DOHH2 (cell line): ENCODE measurements at regions not wholly inside any gene's neighbourhood (a gene's known extent, or its start where the extent isn't known, plus 50 kb on each side); places are given as distances from the start of the nearest gene placed in this dataset.
"Not testable (repeated sequence)": the region's sequence is repeated elsewhere in the genome, so short reads cannot be mapped to it uniquely, and the experiment has no call there.

Source experiments
- H3F3A ChIP-seq: fragments of 200-600 bp; sonication (generic), shearing (Covaris generic); 2 replicates; pipeline ENCODE4 v1.6.0; 2016; ENCODE audit warnings: antibody characterized with exemption, mild to moderate bottlenecking; ENCODE audit not compliant: control insufficient read depth, insufficient read depth
- H3K27ac ChIP-seq: fragments of 200-600 bp; sonication (generic); 2 replicates; pipeline ENCODE4 v1.5.1; 2014; ENCODE audit warnings: low read depth, mild to moderate bottlenecking, low read length, moderate library complexity
- H3K27me3 ChIP-seq: fragments of 200-600 bp; sonication (generic); 2 replicates; pipeline ENCODE4 v1.6.1; 2014; ENCODE audit warnings: mild to moderate bottlenecking, low read length, mixed read lengths; ENCODE audit not compliant: control insufficient read depth
- H3K36me3 ChIP-seq: fragments of 200-600 bp; sonication (generic); 2 replicates; pipeline ENCODE4 v1.6.1; 2014; ENCODE audit warnings: mild to moderate bottlenecking, low read length, moderate library complexity, mixed read lengths; ENCODE audit not compliant: control insufficient read depth
- H3K4me1 ChIP-seq: fragments of 200-600 bp; sonication (generic); 2 replicates; pipeline ENCODE4 v1.6.1; 2014; ENCODE audit warnings: mild to moderate bottlenecking, low read length, mixed read lengths; ENCODE audit not compliant: control insufficient read depth
- H3K4me2 ChIP-seq: fragments of 200-600 bp; sonication (generic); 2 replicates; pipeline ENCODE4 v1.6.0; 2014; ENCODE audit warnings: mild to moderate bottlenecking, low read length, moderate library complexity
- H3K4me3 ChIP-seq: fragments of 200-600 bp; sonication (generic); 2 replicates; pipeline ENCODE4 v1.5.1; 2014; ENCODE audit warnings: mild to moderate bottlenecking, low read length, mixed read lengths
- H3K79me2 ChIP-seq: fragments of 200-600 bp; sonication (generic); 2 replicates; pipeline ENCODE4 v1.6.1; 2014; ENCODE audit warnings: mild to moderate bottlenecking, low read length, mixed read lengths; ENCODE audit not compliant: control insufficient read depth
- H3K9me2 ChIP-seq: fragments of 200-600 bp; sonication (generic); replicated peaks from 2 replicates; pipeline ENCODE4 v1.6.1; 2014; ENCODE audit warnings: mild to moderate bottlenecking, low read length, mixed read lengths; ENCODE audit not compliant: control insufficient read depth
- H3K9me3 ChIP-seq: fragments of 200-600 bp; sonication (generic); 2 replicates; pipeline ENCODE4 v1.6.1; 2014; ENCODE audit warnings: antibody characterized with exemption, low read length, mixed read lengths; ENCODE audit not compliant: control insufficient read depth, insufficient read depth
- H4K20me1 ChIP-seq: fragments of 200-600 bp; sonication (generic); 2 replicates; pipeline ENCODE4 v1.6.0; 2014; ENCODE audit warnings: low read depth, mild to moderate bottlenecking, antibody characterized with exemption, low read length, moderate library complexity; ENCODE audit not compliant: control insufficient read depth, insufficient read depth
- CTCF ChIP-seq: fragments of 200-600 bp; sonication (generic); IDR thresholded peaks from one replicate; pipeline ENCODE4 v1.5.1; 2014; ENCODE audit warnings: antibody characterized with exemption, mild to moderate bottlenecking, low read depth, low read length; ENCODE audit not compliant: poor library complexity, severe bottlenecking
- EZH2phosphoT487 ChIP-seq: fragments of 200-600 bp; sonication (generic); IDR thresholded peaks from 2 replicates; pipeline ENCODE4 v1.6.1; 2017; ENCODE audit warnings: borderline replicate concordance, mild to moderate bottlenecking, antibody characterized with exemption, low read length, moderate library complexity, mixed read lengths

- H3K4me3 ChIP-seq: no peak overlapping the region
- H3K9me2 ChIP-seq: no peaks in the 10 kb centered on the region
- H3K4me2 ChIP-seq: no peak overlapping the region
- H3K27me3 ChIP-seq: no peaks in the 10 kb centered on the region
- no peaks in the 10 kb centered on the region for H3K9me3 ChIP-seq
- H3K36me3 ChIP-seq: no peaks in the 10 kb centered on the region
- no peaks in the 10 kb centered on the region for H3K79me2 ChIP-seq
- H3K27ac ChIP-seq: no peak overlapping the region
- no peaks in the 10 kb centered on the region for H3K4me1 ChIP-seq
- TF ChIP-seq CTCF (no peak), EZH2phosphoT487 (no peak)
- H4K20me1 ChIP-seq: no peaks in the 10 kb centered on the region
- H3F3A ChIP-seq: no peaks in the 10 kb centered on the region
Measured at GRCh38 chrX:43446752-43447151, 209.3 kb upstream of the MAOA start.

GRCh38 chrX:43448688-43449087 is 207.4 kb upstream of the MAOA start:
- Histone ChIP-seq H3K27ac (no peak overlapping the region), H3F3A (no peaks in the 10 kb centered on the region), H3K79me2 (no peaks in the 10 kb centered on the region), H3K4me3 (no peak overlapping the region), H3K4me2 (no peak overlapping the region), H3K27me3 (no peaks in the 10 kb centered on the region), H3K4me1 (no peaks in the 10 kb centered on the region), H3K36me3 (no peaks in the 10 kb centered on the region), H3K9me2 (no peaks in the 10 kb centered on the region), H3K9me3 (no peaks in the 10 kb centered on the region; the same call in 1 of the 2 replicates), H4K20me1 (no peaks in the 10 kb centered on the region)
- TF ChIP-seq EZH2phosphoT487 (no peak), CTCF (no peak)

GRCh38 chrX:43450355-43450754 is 205.7 kb upstream of the MAOA start:
- no peak for TF ChIP-seq CTCF
- Histone ChIP-seq H3K4me2 (no peak overlapping the region), H3K79me2 (no peaks in the 10 kb centered on the region), H3K4me1 (no peaks in the 10 kb centered on the region), H4K20me1 (no peaks in the 10 kb centered on the region), H3K27ac (no peak overlapping the region), H3K9me2 (no peaks in the 10 kb centered on the region), H3K9me3 (no peaks in the 10 kb centered on the region; the same call in 1 of the 2 replicates), H3K27me3 (no peaks in the 10 kb centered on the region), H3F3A (no peaks in the 10 kb centered on the region), H3K36me3 (no peaks in the 10 kb centered on the region), H3K4me3 (no peak overlapping the region)

- H3K4me2 ChIP-seq, H4K20me1 ChIP-seq, H3K79me2 ChIP-seq, H3K36me3 ChIP-seq, H3K4me1 ChIP-seq, H3F3A ChIP-seq, H3K27ac ChIP-seq, H3K4me3 ChIP-seq, H3K9me2 ChIP-seq, H3K27me3 ChIP-seq, H3K9me3 ChIP-seq: not testable (repeated sequence)
Measured at GRCh38 chrX:43451976-43452686, 204.0 kb upstream of the MAOA start.
